H9 (cell line): ENCODE measurements at regions not wholly inside any gene's neighbourhood (a gene's known extent, or its start where the extent isn't known, plus 50 kb on each side); places are given as distances from the start of the nearest gene placed in this dataset.

Experiments used
- DNase-seq: peaks from one replicate; pipeline ENCODE4 v3.0.0-alpha.2; 2017
- H2AFZ ChIP-seq: one replicate; pipeline ENCODE4 v1.6.1; 2013; ENCODE audit warnings: mild to moderate bottlenecking, low read length, control low read depth, moderate library complexity
- H2AK5ac ChIP-seq: 2 replicates; pipeline ENCODE4 v1.6.1; 2013; ENCODE audit warnings: low read length, control low read depth, mixed read lengths; ENCODE audit not compliant: insufficient read length
- H2BK120ac ChIP-seq: one replicate; pipeline ENCODE4 v1.6.1; 2013; ENCODE audit warnings: low read depth, mild to moderate bottlenecking, low read length, control low read depth, inconsistent platforms; ENCODE audit not compliant: poor library complexity, severe bottlenecking
- H2BK12ac ChIP-seq: 2 replicates; pipeline ENCODE4 v1.6.1; 2013; ENCODE audit warnings: low read length, control low read depth, mixed read lengths, low read depth; ENCODE audit not compliant: insufficient read length
- H2BK15ac ChIP-seq: 2 replicates; pipeline ENCODE4 v1.6.1; 2013; ENCODE audit warnings: low read depth, low read length, control low read depth
- H2BK20ac ChIP-seq: one replicate; pipeline ENCODE4 v1.6.1; 2013; ENCODE audit warnings: low read depth, mild to moderate bottlenecking, low read length, control low read depth, inconsistent platforms; ENCODE audit not compliant: poor library complexity, severe bottlenecking
- H2BK5ac ChIP-seq: 2 replicates; pipeline ENCODE4 v1.6.1; 2013; ENCODE audit warnings: low read length, control low read depth, mixed read lengths; ENCODE audit not compliant: insufficient read length
- H3K14ac ChIP-seq: 2 replicates; pipeline ENCODE4 v1.6.1; 2013; ENCODE audit warnings: low read length, control low read depth; ENCODE audit not compliant: insufficient read depth
- H3K18ac ChIP-seq: 2 replicates; pipeline ENCODE4 v1.6.1; 2013; ENCODE audit warnings: low read depth, mild to moderate bottlenecking, mixed read lengths, low read length, control low read depth; ENCODE audit not compliant: insufficient read length
- H3K23ac ChIP-seq: 2 replicates; pipeline ENCODE4 v1.6.1; 2013; ENCODE audit warnings: low read length, control low read depth, mixed read lengths, low read depth; ENCODE audit not compliant: insufficient read length
- H3K23me2 ChIP-seq: 2 replicates; pipeline ENCODE4 v1.6.1; 2013; ENCODE audit warnings: low read depth, mild to moderate bottlenecking, mixed read lengths, low read length, control low read depth; ENCODE audit not compliant: insufficient read length, poor library complexity, severe bottlenecking
- H3K27ac ChIP-seq: 2 replicates; pipeline ENCODE4 v1.5.1; 2013; ENCODE audit warnings: low read length, control low read depth, mixed read lengths, low read depth; ENCODE audit not compliant: insufficient read length
- H3K27me3 ChIP-seq: 2 replicates; pipeline ENCODE4 v1.6.1; 2013; ENCODE audit warnings: low read length, control low read depth, inconsistent platforms; ENCODE audit not compliant: insufficient read depth
- H3K4ac ChIP-seq: 2 replicates; pipeline ENCODE4 v1.6.1; 2013; ENCODE audit warnings: low read depth, mild to moderate bottlenecking, control low read depth, inconsistent platforms, low read length, moderate library complexity
- H3K4me1 ChIP-seq: 2 replicates; pipeline ENCODE4 v1.6.1; 2013; ENCODE audit warnings: low read length, control low read depth, inconsistent platforms; ENCODE audit not compliant: insufficient read depth
- H3K4me2 ChIP-seq: 2 replicates; pipeline ENCODE4 v1.6.1; 2013; ENCODE audit warnings: low read length, control low read depth, mixed read lengths; ENCODE audit not compliant: insufficient read length, insufficient read depth
- H3K56ac ChIP-seq: 2 replicates; pipeline ENCODE4 v1.6.1; 2013; ENCODE audit warnings: low read depth, mild to moderate bottlenecking, mixed read lengths, low read length, control low read depth; ENCODE audit not compliant: insufficient read length
- H3K79me1 ChIP-seq: 2 replicates; pipeline ENCODE4 v1.6.1; 2013; ENCODE audit warnings: low read depth, mild to moderate bottlenecking, moderate library complexity, low read length, control low read depth, inconsistent platforms; ENCODE audit not compliant: insufficient read depth, poor library complexity, severe bottlenecking
- H3K79me2 ChIP-seq: 2 replicates; pipeline ENCODE4 v1.6.1; 2013; ENCODE audit warnings: low read length, control low read depth, inconsistent platforms; ENCODE audit not compliant: insufficient read depth
- H3K9ac ChIP-seq: 2 replicates; pipeline ENCODE4 v1.6.1; 2013; ENCODE audit warnings: low read length, control low read depth, mixed read lengths; ENCODE audit not compliant: insufficient read length; ENCODE audit errors: extremely low read depth
- H3K9me3 ChIP-seq: one replicate; pipeline ENCODE4 v1.6.1; 2013; ENCODE audit warnings: low read depth, low read length, inconsistent platforms; ENCODE audit not compliant: control insufficient read depth
- H3T11ph ChIP-seq: one replicate; pipeline ENCODE4 v1.6.1; 2013; ENCODE audit warnings: mild to moderate bottlenecking, low read length, control low read depth, inconsistent platforms
- H4K20me1 ChIP-seq: one replicate; pipeline ENCODE4 v1.6.1; 2013; ENCODE audit not compliant: control insufficient read depth, insufficient read length, insufficient read depth
- H4K5ac ChIP-seq: 2 replicates; pipeline ENCODE4 v1.6.1; 2013; ENCODE audit warnings: low read depth, mild to moderate bottlenecking, mixed read lengths, low read length, control low read depth; ENCODE audit not compliant: insufficient read length
- H4K8ac ChIP-seq: replicated peaks from 2 replicates; pipeline ENCODE4 v1.6.1; 2013; ENCODE audit warnings: low read length, control low read depth, mixed read lengths, low read depth; ENCODE audit not compliant: insufficient read length
- H4K91ac ChIP-seq: 2 replicates; pipeline ENCODE4 v1.6.1; 2013; ENCODE audit warnings: low read depth, mild to moderate bottlenecking, moderate library complexity, mixed read lengths, low read length, control low read depth; ENCODE audit not compliant: insufficient read length
- H3K27ac Mint-ChIP-seq, 3 experiments: 2 replicates in 2 of 3; 3 replicates in 1 of 3; pipeline ENCODE4 v1.8.0; 2020 to 2021; ENCODE audit warnings: mixed read lengths in 3 of 3, mild to moderate bottlenecking in 1 of 3, moderate library complexity in 1 of 3
- H3K27me3 Mint-ChIP-seq: 2 replicates; pipeline ENCODE4 v1.8.0; 2021; ENCODE audit warnings: low read depth, mild to moderate bottlenecking, moderate library complexity, mixed read lengths
- H3K36me3 Mint-ChIP-seq, 3 experiments: 2 replicates in 2 of 3; 3 replicates in 1 of 3; pipeline ENCODE4 v1.8.0; 2020 to 2021; ENCODE audit warnings: low read depth in 3 of 3, mixed read lengths in 3 of 3; ENCODE audit not compliant: insufficient read depth in 1 of 3
- H3K4me1 Mint-ChIP-seq, 2 experiments: 2 replicates each; pipeline ENCODE4 v1.8.0; 2020; ENCODE audit warnings: mixed read lengths in 2 of 2
- H3K4me3 Mint-ChIP-seq, 2 experiments: 2 replicates in 1 of 2; 3 replicates in 1 of 2; pipeline ENCODE4 v1.8.0; 2020 to 2021; ENCODE audit warnings: mild to moderate bottlenecking in 2 of 2, mixed read lengths in 2 of 2, moderate library complexity in 1 of 2
- H3K9me3 Mint-ChIP-seq, 2 experiments: 2 replicates in 1 of 2; 3 replicates in 1 of 2; pipeline ENCODE4 v1.8.0; 2020; ENCODE audit warnings: mild to moderate bottlenecking in 2 of 2, mixed read lengths in 2 of 2, moderate library complexity in 1 of 2
- CTCF ChIP-seq: fragments of 200-600 bp; sonication (generic); conservative IDR thresholded peaks from 3 replicates; pipeline ENCODE4 v1.8.0; 2021; ENCODE audit warnings: antibody characterized with exemption, mild to moderate bottlenecking
- WGBS: extraction: QIAGEN DNeasy Blood & Tissue Kit; methylation state at CpG from one replicate; pipeline ENCODE4 v1.1.7; 2013; ENCODE audit warnings: missing lambda C conversion rate, low lambda C conversion rate, mixed read lengths; ENCODE audit not compliant: insufficient read length; ENCODE audit errors: extremely low coverage; 5-methylcytosine and 5-hydroxymethylcytosine counted together

- no peak overlapping the region for H3K27ac Mint-ChIP-seq
- Histone ChIP-seq H3K23me2 (no peaks in the 10 kb centered on the region), H4K8ac (no peak overlapping the region), H4K5ac (no peak overlapping the region), H2BK20ac (no peak overlapping the region), H2BK12ac (no peak overlapping the region), H3T11ph (no peak overlapping the region), H2AFZ (no peak overlapping the region), H2AK5ac (no peak overlapping the region), H4K91ac (no peak overlapping the region), H3K79me1 (no peaks in the 10 kb centered on the region), H3K4ac (no peak overlapping the region), H2BK120ac (no peak overlapping the region), H3K9me3 (no peaks in the 10 kb centered on the region), H2BK15ac (no peak overlapping the region), H3K9ac (no peak overlapping the region), H3K79me2 (no peaks in the 10 kb centered on the region), H3K27ac (no peak overlapping the region), H4K20me1 (no peaks in the 10 kb centered on the region), H3K4me1 (peaks cover 2% of the 10 kb centered on the region; the same call in 1 of the 2 replicates), H3K56ac (no peak overlapping the region), H3K27me3 (no peaks in the 10 kb centered on the region), H3K18ac (no peak overlapping the region), H3K4me2 (no peak overlapping the region), H2BK5ac (no peak overlapping the region), H3K23ac (no peak overlapping the region), H3K14ac (no peak overlapping the region)
- peak; percentile 27 for DNase-seq
- peaks cover 18% of the 10 kb centered on the region for H3K27me3 Mint-ChIP-seq
- H3K4me1 Mint-ChIP-seq, result peaks cover 28 to 30% of the 10 kb centered on the region in 2 experiments
- TF ChIP-seq CTCF, result no peak
- WGBS, result no CpG with 5 or more reads among the region's 10 CpGs
- no peaks in the 10 kb centered on the region for H3K36me3 Mint-ChIP-seq
- no peak overlapping the region for H3K4me3 Mint-ChIP-seq
- H3K9me3 Mint-ChIP-seq, result no peaks in the 10 kb centered on the region; a peak in 1 of 5 replicates
Measured at GRCh38 chr10:78301481-78301880, 267.8 kb downstream of the RPS24 start.
